Testis (tissue), 2 donors: ENCODE measurements at regions not wholly inside any gene's neighbourhood (a gene's known extent, or its start where the extent isn't known, plus 50 kb on each side); places are given as distances from the start of the nearest gene placed in this dataset.

Experiments
- DNase-seq: peaks from one replicate; pipeline ENCODE4 v3.0.0-alpha.2; 2019
- H3K27ac ChIP-seq, 2 donors: fragments of 200-600 bp; sonication (generic); one replicate each; pipeline ENCODE4 v1.5.1; 2019
- H3K27me3 ChIP-seq: fragments of 200-600 bp; sonication (generic); one replicate; pipeline ENCODE4 v1.5.1; 2019
- H3K36me3 ChIP-seq: fragments of 200-600 bp; sonication (generic); one replicate; pipeline ENCODE4 v1.5.1; 2017; ENCODE audit warnings: low read depth; ENCODE audit errors: missing control alignments
- H3K4me1 ChIP-seq: fragments of 200-600 bp; sonication (generic); one replicate; pipeline ENCODE4 v1.5.1; 2019
- H3K4me3 ChIP-seq, 2 donors: fragments of 200-600 bp; sonication (generic); one replicate each; pipeline ENCODE4 v1.5.1; 2017 to 2019
- H3K9me3 ChIP-seq: fragments of 200-600 bp; sonication (generic); one replicate; pipeline ENCODE4 v1.5.1; 2017
- POLR2A ChIP-seq: fragments of 450-650 bp; IDR thresholded peaks from one replicate; pipeline ENCODE4 v1.6.1; 2017; ENCODE audit warnings: antibody characterized with exemption, mild to moderate bottlenecking, moderate library complexity
- WGBS, 2 donors: methylation state at CpG; one replicate each; pipeline ENCODE4 v1.1.5; 2018; 5-methylcytosine and 5-hydroxymethylcytosine counted together
- intact Hi-C: fragments of 100-400 bp; cut with DNase I; formaldehyde crosslinking; loops from one replicate; pipeline ENCODE4 v1.15.1; 2023; ENCODE audit warnings: low total_unique reads
- TF ChIP-seq, protein P1 (sequence below), 3 experiments: fragments of 450-650 bp in 2 of 3; fragments of 200-600 bp in 1 of 3; sonication (generic) in 1 of 3; IDR thresholded peaks; one replicate each; pipeline ENCODE4 v1.5.1; 2016 to 2019; ENCODE audit warnings: antibody characterized with exemption in 3 of 3, mild to moderate bottlenecking in 2 of 3, moderate library complexity in 1 of 3

DNA sequence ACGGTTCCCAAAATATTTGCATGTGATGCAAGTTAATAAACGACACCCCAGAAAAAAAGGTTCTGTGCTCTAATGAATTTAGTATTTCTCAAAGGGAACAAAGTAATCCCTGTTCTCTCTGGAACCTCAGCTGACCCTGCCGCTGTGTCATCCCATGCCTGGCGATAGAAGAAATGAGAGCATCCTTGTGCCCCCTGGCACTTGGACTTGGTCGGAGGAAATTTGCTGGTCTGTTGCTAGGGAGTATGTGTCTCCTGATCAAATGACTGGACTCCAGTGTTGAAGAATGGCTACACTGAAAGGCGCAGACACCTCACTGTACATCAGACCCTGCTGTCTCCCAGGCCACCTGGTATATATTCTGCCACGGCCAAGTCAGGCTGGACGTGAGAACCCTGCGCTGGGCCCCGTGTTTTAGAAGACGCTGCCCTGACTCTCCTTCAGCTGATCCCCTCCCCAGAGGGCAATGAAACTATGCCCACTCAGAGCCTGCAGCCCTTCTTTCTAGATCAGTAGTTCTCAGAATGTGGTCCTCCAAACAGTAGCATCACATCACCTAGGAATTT, 67.2 kb downstream of the THNSL1 start:
- 81 to 87% methylated on average over 11 of the region's 11 CpGs for WGBS, 2 donors
- Histone ChIP-seq H3K4me3 (no peak overlapping the region), H3K9me3 (no peaks in the 10 kb centered on the region), H3K4me1 (peaks cover 11% of the 10 kb centered on the region), H3K27me3 (no peaks in the 10 kb centered on the region), H3K36me3 (no peaks in the 10 kb centered on the region), H3K27ac (no peak overlapping the region)
- DNase-seq: no peak
- TF ChIP-seq, protein P1, sequence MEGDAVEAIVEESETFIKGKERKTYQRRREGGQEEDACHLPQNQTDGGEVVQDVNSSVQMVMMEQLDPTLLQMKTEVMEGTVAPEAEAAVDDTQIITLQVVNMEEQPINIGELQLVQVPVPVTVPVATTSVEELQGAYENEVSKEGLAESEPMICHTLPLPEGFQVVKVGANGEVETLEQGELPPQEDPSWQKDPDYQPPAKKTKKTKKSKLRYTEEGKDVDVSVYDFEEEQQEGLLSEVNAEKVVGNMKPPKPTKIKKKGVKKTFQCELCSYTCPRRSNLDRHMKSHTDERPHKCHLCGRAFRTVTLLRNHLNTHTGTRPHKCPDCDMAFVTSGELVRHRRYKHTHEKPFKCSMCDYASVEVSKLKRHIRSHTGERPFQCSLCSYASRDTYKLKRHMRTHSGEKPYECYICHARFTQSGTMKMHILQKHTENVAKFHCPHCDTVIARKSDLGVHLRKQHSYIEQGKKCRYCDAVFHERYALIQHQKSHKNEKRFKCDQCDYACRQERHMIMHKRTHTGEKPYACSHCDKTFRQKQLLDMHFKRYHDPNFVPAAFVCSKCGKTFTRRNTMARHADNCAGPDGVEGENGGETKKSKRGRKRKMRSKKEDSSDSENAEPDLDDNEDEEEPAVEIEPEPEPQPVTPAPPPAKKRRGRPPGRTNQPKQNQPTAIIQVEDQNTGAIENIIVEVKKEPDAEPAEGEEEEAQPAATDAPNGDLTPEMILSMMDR (IDR thresholded peaks at IDR 0.05): no peak
- TF ChIP-seq POLR2A: no peak
- intact Hi-C loops: no loop called here

DNA sequence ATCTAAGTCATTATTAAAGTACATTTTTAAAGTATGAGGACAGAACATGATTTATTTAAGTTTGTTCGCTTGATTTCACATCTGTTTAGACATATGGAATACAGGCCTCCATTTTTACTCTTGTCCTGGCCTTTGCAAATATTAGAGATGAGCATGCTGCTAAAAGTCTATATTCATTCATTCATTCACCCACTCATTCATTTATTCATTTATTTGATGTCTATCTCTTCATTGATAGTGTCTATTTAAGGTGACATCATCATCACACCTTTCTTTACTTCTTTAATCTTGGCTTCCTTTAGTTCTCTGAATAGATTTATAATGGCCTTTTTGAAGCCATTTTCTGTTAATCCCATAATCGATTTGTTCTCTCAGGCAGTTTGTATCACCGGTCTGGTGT, 68.0 kb downstream of the THNSL1 start:
- peaks cover 11% of the 10 kb centered on the region for H3K4me1 ChIP-seq
- H3K27me3 ChIP-seq: no peaks in the 10 kb centered on the region
- WGBS, 2 donors: 83 to 85% methylated on average over 3 of the region's 3 CpGs

DNA sequence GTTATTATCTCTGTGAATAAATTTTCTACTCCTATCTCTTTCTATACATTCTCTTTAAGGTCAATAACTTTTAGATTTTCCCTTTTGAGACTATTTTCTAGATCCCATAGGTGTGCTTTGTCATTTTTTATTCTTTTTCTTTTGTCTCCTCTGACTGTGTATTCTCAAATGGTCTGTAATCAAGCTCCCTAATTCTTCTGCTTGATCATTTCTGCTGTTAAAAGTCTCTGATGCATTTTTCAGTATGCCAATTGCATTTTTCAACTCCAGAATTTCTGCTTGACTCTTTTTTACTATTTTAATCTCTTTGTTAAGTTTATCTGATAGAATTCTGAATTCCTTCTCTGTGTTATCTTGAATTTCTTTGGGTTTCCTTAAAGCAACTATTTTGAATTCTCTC, 78.2 kb downstream of the THNSL1 start:
- Histone ChIP-seq H3K9me3 (no peaks in the 10 kb centered on the region), H3K36me3 (no peaks in the 10 kb centered on the region), H3K27ac (no peak overlapping the region), H3K4me1 (no peaks in the 10 kb centered on the region), H3K27me3 (no peaks in the 10 kb centered on the region), H3K4me3 (no peak overlapping the region)
- no peak for TF ChIP-seq POLR2A
- TF ChIP-seq, protein P1 (IDR thresholded peaks at IDR 0.05): no peak
- intact Hi-C loops: no loop called here
- no peak for DNase-seq

More for the DNA sequence above, 68.0 kb downstream of the THNSL1 start:
- Histone ChIP-seq H3K9me3 (no peaks in the 10 kb centered on the region), H3K27ac (no peak overlapping the region), H3K4me3 (no peak overlapping the region), H3K36me3 (no peaks in the 10 kb centered on the region)
- no peak for TF ChIP-seq POLR2A
- TF ChIP-seq, protein P1 (IDR thresholded peaks at IDR 0.05): no peak
- intact Hi-C loops: no loop called here
- no peak for DNase-seq

DNA sequence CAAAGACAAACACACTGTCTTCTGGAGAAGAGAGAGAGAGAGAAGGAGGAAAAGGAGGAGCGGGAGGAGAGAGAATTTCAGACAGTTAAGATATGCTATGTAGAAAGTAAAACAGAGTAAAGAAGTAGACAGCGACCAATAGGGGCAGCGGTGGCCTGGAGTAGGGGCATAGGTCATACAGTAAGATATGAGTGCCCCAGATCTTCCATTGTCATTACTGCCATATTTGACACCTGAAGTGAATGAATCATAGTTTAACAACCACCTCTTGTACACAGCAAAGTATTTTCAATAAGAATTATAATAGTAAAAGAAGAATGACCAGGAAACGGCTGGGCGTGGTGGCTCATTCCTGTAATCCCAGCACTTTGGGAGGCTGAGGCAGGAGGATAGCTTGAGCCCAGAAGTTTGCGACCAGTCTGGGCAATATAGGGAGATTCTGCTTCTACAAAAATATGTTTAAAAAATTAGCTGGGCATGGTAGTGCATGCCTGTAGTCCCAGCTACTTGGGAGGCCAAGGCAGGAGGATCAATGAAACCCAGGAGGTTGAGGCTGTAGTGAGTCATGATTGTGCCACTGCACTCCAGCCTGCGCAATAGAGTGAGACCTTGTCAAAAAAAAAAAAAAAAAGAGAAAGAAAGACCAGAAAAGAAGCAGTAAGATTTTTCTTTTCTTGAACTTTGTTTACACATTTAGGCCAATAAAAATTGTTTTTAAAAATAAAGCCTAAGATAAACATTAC, 77.0 kb upstream of the GPR158 start:
- no peak for DNase-seq
- intact Hi-C loops: no loop called here
- H3K27ac ChIP-seq: no peak overlapping the region
- H3K36me3 ChIP-seq: no peaks in the 10 kb centered on the region
- no peak for TF ChIP-seq POLR2A
- TF ChIP-seq, protein P1 (IDR thresholded peaks at IDR 0.05): no peak
- no peaks in the 10 kb centered on the region for H3K9me3 ChIP-seq
- 85 to 97% methylated on average over 7 of the region's 7 CpGs for WGBS, 2 donors
- H3K4me3 ChIP-seq: no peak overlapping the region
- no peaks in the 10 kb centered on the region for H3K4me1 ChIP-seq
- no peaks in the 10 kb centered on the region for H3K27me3 ChIP-seq

DNA sequence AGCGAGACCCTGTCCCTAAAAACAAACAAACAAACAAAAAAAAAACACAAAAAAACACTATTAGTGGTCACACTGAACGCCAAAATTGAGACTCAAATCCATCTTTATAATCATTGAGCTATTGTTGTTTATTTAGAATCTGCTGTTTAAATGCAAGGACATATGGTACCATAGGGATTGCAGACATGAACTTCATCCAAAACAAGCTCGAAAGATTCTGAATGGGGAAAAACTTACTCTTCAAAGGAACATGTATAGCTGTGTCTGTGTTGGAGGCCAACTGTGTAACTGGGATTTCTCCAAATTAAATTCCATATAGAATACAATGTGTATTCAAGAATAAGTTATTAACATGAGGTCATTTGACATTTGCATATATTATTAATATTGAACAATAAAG, 74.7 kb upstream of the GPR158 start:
- Histone ChIP-seq H3K27ac (no peak overlapping the region), H3K4me1 (no peaks in the 10 kb centered on the region), H3K36me3 (no peaks in the 10 kb centered on the region), H3K9me3 (no peaks in the 10 kb centered on the region), H3K4me3 (no peak overlapping the region), H3K27me3 (no peaks in the 10 kb centered on the region)
- WGBS, 2 donors: 85 to 87% methylated on average over 3 of the region's 3 CpGs
- DNase-seq: no peak
- intact Hi-C loops: no loop called here
- no peak for TF ChIP-seq POLR2A
- TF ChIP-seq, protein P1 (IDR thresholded peaks at IDR 0.05): no peak
